Subcutaneous abdominal adipose tissue (tissue), 5 donors: ENCODE measurements at regions not wholly inside any gene's neighbourhood (a gene's known extent, or its start where the extent isn't known, plus 50 kb on each side); places are given as distances from the start of the nearest gene placed in this dataset.

Source experiments
- H3K27ac ChIP-seq: one replicate; pipeline ENCODE4 v1.7.0; 2013; ENCODE audit warnings: low read depth, mild to moderate bottlenecking, inconsistent platforms, low read length, moderate library complexity
- H3K27me3 ChIP-seq, 5 donors: one replicate each; pipeline ENCODE4 v1.7.0; 2013; ENCODE audit warnings: low read length in 5 of 5, inconsistent platforms in 1 of 5; ENCODE audit not compliant: control insufficient read depth in 5 of 5, insufficient read depth in 4 of 5
- H3K36me3 ChIP-seq, 5 donors: one replicate each; pipeline ENCODE4 v1.7.0; 2013; ENCODE audit warnings: low read length in 5 of 5; ENCODE audit not compliant: control insufficient read depth in 5 of 5, insufficient read depth in 5 of 5
- H3K4me1 ChIP-seq, 5 donors: one replicate each; pipeline ENCODE4 v1.7.0; 2013; ENCODE audit warnings: low read length in 5 of 5, mild to moderate bottlenecking in 3 of 5, moderate library complexity in 1 of 5; ENCODE audit not compliant: control insufficient read depth in 5 of 5, insufficient read depth in 5 of 5
- H3K4me3 ChIP-seq, 5 donors: one replicate each; pipeline ENCODE4 v1.7.0; 2013; ENCODE audit warnings: low read length in 5 of 5, low read depth in 1 of 5
- H3K9ac ChIP-seq, 5 donors: one replicate each; pipeline ENCODE4 v1.7.0; 2013; ENCODE audit warnings: low read length in 5 of 5, mild to moderate bottlenecking in 4 of 5, moderate library complexity in 3 of 5
- H3K9me3 ChIP-seq, 5 donors: one replicate each; pipeline ENCODE4 v1.7.0; 2013; ENCODE audit warnings: low read length in 5 of 5; ENCODE audit not compliant: control insufficient read depth in 5 of 5
- donor health status: healthy.
- donor health status: healthy.
- donor health status: healthy.
- donor health status: healthy.
- donor health status: healthy.

DNA sequence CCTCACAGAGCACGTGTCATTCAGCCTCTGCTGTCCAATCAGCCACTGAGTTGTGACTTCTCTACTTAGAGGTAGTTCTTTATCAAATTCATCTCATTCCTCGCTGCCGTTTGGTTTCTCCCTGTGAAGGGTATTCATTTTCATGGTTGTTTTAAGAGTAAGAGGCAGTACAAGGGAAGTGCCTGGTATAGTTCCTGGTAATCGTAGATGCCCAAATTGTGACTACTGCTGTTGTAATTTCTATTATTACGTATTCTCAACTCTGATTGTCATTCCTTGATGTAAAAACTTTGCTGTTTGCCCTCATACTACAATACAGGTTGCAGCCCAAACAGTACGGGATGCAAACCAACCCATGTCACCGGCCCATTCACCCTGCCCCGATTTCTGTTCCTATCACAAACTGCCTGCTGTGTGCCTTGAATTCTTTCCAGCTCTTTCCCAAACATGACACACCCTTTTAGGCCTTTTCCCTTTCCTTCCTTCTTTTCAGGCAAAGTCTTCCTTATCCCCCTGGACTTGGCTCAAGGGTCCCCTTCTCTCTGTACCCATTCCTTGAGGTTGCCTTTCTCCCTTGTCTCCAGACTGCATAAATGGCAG, 93.0 kb downstream of the SLC25A47 start:
- no peaks in the 10 kb centered on the region for H3K9me3 ChIP-seq
- peaks cover 0 to 10% (median 0%) of the 10 kb centered on the region in 5 donors for H3K4me1 ChIP-seq
- H3K27ac ChIP-seq, result no peak overlapping the region
- H3K36me3 ChIP-seq, result no peaks in the 10 kb centered on the region
- no peaks in the 10 kb centered on the region for H3K27me3 ChIP-seq
- no peak overlapping the region for H3K9ac ChIP-seq
- H3K4me3 ChIP-seq, result no peak overlapping the region

DNA sequence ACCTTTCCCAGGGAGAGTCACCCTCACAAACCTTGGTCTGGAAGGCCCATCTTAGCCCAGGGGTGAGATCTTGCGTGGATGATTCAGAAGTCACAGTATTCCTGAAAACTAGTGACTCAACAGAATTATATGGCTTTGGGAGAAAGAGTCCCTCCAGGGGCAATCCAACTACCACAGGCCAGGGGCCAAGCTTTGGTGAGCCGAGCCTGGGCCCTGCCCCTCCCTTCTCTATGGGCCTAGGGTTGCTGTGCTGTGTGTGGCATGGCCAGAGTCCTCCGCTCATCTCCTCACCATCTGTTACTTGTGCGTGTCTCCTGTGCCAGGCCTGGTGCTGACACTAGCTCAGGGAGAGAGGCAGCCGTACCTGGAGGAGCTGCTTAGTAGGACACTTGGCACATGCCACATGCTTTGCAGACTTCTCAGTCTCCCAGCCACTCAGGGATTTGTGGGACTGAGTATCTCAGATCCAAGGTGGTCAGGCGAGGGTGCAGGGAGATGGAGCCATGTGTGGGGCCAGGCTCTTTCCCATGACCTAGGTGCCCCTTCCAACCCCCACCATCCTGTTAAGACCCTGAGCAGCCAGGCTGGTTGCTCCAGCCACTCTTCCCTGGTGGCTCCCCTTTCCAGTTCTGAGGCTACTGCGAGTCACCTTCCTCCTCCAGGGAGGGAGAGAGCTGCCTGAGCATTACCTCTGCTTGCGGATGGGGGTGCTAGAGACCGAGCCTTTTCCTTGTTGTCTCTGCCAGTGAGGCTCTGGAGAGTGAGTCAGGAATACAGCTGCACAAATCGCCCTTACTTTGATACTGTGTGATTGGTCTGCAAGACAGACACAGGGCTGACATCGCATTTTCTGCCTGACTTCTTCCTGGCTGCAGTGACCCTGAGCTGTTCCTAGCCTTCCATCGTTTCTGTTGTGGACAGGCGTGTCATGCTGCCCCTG, 94.1 kb downstream of the SLC25A47 start:
- Histone ChIP-seq H3K4me1 (peaks cover 0 to 10% (median under 1%) of the 10 kb centered on the region in 5 donors), H3K36me3 (no peaks in the 10 kb centered on the region), H3K9ac (no peak overlapping the region), H3K4me3 (no peak overlapping the region), H3K9me3 (no peaks in the 10 kb centered on the region), H3K27ac (no peak overlapping the region), H3K27me3 (no peaks in the 10 kb centered on the region)

DNA sequence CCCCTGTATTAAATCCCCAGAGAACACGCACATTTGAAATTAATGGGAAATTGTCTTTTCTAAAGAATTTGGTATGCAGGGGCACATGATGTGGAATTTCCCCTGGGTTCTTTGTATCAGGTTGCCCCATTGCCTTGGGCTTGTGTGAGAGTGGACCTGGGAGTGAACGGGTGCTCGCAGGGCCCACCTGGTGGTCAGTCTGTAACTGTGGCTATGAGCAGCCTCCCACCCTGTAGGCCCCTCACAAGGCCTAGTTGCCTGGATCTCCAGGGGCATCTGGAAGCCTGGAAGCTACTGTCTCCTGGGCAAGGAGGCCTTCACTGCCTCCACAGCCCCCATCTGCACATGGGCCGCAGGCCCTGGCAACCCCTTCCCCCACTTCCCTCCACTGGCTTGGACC, 96.7 kb downstream of the SLC25A47 start:
- Histone ChIP-seq H3K36me3 (no peaks in the 10 kb centered on the region), H3K27me3 (no peaks in the 10 kb centered on the region), H3K9ac (no peak overlapping the region), H3K27ac (no peak overlapping the region), H3K4me1 (peaks cover 2 to 19% (median 11%) of the 10 kb centered on the region in 5 donors), H3K9me3 (no peaks in the 10 kb centered on the region), H3K4me3 (no peak overlapping the region)

DNA sequence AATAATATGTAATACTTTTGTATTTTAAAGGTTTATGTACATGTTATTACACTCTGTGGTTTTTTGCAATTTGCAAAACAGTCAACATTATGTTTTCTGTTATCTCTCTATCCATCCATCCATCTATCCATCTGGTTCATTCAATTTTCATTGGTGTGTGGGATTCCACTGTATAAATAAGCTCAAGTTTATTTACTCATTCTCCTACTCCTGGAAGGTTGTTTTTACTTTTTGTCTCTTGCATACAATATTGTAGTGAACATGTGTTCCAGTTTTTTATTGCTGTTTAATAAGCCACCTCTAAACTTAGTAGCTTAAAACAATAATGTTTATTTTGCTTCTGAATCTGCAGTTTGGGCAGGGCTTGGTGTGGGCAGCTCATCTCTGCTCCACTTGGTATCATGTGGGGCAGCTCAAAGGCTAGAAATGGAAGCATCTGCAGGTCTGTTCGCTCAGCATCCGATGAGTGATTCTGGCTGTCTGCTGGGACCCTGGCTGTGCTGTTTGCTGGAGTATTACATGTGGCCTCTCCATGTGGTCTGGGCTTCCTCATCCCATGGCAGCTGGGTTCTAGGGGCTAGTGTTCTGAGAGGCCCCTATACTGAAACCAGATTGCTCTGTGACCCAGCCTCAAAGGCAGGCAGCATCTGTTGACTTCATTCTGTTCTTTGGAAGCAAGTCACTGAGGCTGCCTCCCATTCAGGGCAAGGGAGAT, 98.8 kb downstream of the SLC25A47 start:
- Histone ChIP-seq H3K4me3 (no peak overlapping the region), H3K27me3 (no peaks in the 10 kb centered on the region), H3K27ac (no peak overlapping the region), H3K4me1 (peaks cover 2 to 12% (median 10%) of the 10 kb centered on the region in 5 donors), H3K36me3 (no peaks in the 10 kb centered on the region), H3K9ac (no peak overlapping the region), H3K9me3 (no peaks in the 10 kb centered on the region)

DNA sequence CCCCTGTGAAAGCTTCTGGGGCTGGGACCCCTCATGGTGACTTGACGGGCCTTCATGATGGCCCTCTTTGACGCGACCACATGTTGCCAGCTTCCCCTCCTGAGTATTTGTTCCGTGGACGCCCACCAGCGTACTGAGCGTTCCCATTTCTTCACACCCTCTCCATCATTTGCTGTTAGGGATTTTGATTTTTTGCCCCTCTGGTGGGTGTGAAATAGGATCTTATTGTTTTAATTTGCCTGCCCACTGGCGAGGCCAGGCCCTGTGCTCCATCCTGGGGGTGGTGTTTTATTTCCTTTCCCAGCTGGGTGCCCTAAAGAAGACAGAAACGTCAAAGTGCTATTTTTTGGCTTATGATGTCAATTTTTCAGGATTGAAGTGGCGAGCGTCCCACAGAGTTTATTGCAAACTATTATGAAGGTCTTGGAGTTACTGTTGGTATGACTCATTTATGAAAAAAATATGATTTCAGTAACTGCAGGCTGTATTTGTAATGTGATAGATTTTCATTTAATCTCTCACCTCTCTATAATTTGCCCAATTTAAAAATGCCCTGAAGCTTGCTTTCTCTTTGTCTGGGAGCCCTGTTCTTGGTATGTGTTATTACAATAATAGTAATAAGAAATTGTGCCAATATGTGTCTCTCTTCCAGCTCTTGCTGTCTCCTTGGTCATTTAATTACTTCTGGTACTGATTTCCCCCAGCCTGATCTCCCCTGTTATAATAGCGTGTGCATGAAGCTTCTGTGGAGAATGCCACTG, 99.6 kb downstream of the SLC25A47 start:
- peaks cover 2 to 11% (median 5%) of the 10 kb centered on the region in 5 donors for H3K4me1 ChIP-seq
- no peaks in the 10 kb centered on the region for H3K9me3 ChIP-seq
- no peaks in the 10 kb centered on the region for H3K36me3 ChIP-seq
- H3K9ac ChIP-seq, result peak overlapping the region in 1 of 5 donors; percentile 41
- H3K4me3 ChIP-seq, result no peak overlapping the region
- H3K27me3 ChIP-seq, result no peaks in the 10 kb centered on the region
- H3K27ac ChIP-seq, result no peak overlapping the region

DNA sequence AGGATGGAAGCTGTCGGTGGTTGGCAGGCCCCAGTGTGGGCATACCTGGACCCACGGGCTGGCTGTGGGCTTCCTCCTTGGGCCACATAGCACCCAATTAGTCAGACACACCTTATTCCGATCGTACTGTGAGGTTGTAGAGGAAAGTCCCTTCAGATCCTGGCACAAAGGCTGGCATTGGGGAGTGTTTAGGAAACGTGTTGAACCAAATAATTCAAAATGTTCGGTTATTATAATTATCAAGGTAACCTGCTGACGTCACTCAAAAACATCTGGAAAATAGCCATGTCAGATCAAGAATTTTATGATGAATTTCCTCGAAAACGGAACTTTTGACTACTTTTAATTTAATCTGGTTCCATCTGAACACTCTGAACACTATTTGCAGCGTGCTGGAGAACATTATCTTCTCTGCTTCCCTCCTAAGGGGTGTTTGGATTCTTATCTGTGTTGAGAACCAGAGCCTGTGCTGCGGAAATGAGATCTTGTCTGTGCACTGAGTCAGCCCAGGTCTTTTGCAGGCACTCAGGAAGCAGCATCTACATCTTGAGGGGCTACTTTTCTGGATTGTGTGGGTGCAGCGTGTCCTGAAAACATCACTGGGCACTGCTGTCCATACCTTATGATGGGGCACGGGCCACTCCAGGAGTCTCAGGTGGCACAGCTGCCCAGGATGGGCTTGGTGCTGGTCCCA, 100.3 kb downstream of the SLC25A47 start:
- no peaks in the 10 kb centered on the region for H3K36me3 ChIP-seq
- no peak overlapping the region for H3K4me3 ChIP-seq
- H3K4me1 ChIP-seq, result peaks cover 2 to 11% (median 5%) of the 10 kb centered on the region in 5 donors
- H3K9me3 ChIP-seq, result no peaks in the 10 kb centered on the region
- H3K27me3 ChIP-seq, result no peaks in the 10 kb centered on the region
- H3K27ac ChIP-seq, result no peak overlapping the region
- H3K9ac ChIP-seq, result peak overlapping the region in 1 of 5 donors; percentile 41

DNA sequence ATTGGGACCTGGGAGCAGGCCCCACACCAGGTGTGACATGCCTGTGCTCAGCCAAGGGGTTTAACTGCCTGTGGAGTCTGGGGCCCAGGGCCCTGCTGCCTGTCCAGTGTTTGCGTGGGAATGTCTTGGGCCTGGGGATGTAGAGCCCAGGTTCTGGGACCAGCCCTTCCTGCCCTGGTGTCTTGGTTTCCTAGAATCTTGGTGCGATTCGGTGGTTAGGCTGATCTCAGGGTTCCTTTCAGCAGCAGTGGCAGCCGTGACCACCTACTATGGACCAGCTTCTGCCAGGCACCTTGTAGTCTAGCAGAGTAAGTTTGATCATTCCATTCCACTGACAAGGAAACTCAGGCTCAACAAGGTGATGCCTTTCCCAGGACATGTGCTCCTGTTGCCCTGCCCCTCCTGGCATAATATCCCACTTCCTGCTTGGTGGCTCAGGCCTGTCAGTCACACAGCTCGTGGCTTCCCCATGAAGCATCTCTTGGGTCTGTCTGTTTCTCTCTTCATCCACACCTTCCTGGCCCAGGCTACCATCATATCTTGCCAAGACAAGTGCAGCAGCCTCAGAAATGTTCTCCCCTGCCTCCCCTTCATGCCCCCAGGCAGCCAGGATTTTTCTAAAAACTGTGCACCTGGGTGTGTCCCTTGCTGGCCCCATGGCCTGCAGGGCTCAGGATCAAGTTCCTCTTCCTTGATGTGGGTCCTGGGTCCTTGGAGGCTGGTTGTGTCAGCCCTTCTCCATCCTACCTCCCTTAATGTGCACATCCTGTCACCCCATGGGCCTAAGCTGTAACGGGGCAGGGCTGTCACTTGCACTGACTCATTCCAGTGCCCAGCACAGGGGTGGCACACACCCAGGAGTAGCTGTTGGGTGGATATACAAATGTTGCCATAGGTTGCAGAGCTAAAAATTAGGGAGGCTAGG, 101.6 kb downstream of the SLC25A47 start:
- no peaks in the 10 kb centered on the region for H3K36me3 ChIP-seq
- H3K27me3 ChIP-seq, result no peaks in the 10 kb centered on the region
- H3K27ac ChIP-seq, result no peak overlapping the region
- H3K9me3 ChIP-seq, result no peaks in the 10 kb centered on the region
- H3K4me3 ChIP-seq, result no peak overlapping the region
- H3K9ac ChIP-seq, result no peak overlapping the region
- peaks cover 2 to 11% (median 5%) of the 10 kb centered on the region in 5 donors for H3K4me1 ChIP-seq

DNA sequence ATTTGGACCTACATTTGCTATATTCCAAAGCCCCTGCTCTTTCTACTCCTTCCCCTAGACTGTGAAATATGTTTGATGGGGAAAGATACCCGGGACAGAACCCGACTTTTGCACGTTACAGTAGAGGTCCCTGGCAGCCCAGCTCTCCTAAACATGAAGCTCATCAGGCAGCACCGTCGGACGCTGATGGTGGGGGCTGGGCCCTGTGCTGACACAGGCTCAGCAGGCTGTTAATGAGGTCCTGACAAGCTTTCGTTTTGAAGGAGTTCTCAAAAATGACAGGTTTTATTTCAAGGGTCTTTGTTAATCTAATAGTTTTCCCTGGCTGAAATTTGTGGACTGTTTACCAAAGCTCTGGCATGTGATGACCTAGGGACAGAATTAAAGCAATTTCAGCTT, 102.3 kb downstream of the SLC25A47 start:
- Histone ChIP-seq H3K27me3 (no peaks in the 10 kb centered on the region), H3K4me1 (peaks cover 2 to 11% (median 5%) of the 10 kb centered on the region in 5 donors), H3K9me3 (no peaks in the 10 kb centered on the region), H3K36me3 (no peaks in the 10 kb centered on the region), H3K4me3 (no peak overlapping the region), H3K9ac (no peak overlapping the region), H3K27ac (no peak overlapping the region)
